ENCODE measurements at regions not wholly inside any gene's neighbourhood (a gene's known extent, or its start where the extent isn't known, plus 50 kb on each side); places are given as distances from the start of the nearest gene placed in this dataset.

DNA sequence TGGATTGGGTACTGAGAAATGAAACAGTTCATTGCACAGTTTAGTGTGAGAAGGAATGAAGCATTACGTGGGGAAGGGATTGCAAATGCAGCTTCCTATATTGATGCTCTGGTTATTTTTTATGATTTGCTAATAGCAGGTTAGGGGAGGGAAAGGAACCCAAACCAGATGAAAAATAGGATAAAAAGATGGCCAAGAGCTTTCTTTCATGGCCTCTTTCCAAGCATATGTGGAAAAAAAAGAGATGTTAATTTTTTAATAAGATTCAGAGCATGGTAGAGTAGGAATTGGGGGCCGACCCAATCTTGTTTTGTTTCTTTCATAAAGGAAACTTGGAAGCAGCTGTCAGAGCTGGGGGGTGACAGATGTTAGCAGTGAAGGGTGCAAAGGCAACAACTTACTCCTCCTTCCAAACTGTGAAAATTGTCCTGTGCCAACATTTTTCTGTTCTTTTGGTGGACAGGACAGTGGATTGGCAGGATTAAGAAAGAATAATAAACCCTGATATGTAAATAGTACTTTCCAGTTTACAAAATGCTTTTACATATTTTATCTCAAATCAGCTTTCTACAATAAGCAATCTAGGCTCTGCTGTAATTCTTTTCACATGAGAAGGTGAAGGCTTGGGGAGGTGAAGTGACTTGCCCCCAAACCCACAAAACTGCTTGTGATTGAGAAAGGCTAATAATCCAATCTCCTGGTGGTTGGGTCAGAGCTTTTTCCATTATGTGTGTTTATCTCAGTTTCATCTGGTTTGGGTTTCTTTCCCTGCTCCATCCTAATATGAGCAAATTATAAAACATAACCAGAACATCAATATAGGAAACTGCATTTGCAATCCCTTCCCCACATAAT is 270.1 kb downstream of the ETAA1 start:
- no peak overlapping the region for H3K9ac ChIP-seq
- no peaks in the 10 kb centered on the region for H4K20me1 ChIP-seq
- no peak overlapping the region for H3K4me3 ChIP-seq
- no peak overlapping the region for H3K27ac ChIP-seq
- no peaks in the 10 kb centered on the region for H3K27me3 ChIP-seq
- no peaks in the 10 kb centered on the region for H3K9me3 ChIP-seq
- H3K4me2 ChIP-seq: no peak overlapping the region
- TF ChIP-seq Cebpa-rat (IDR thresholded peaks at IDR 0.05): no peak
- H3K4me1 ChIP-seq: peaks cover 15% of the 10 kb centered on the region
- no peaks in the 10 kb centered on the region for H3K36me3 ChIP-seq

GRCh38 chr2:67668538-67668937 is 271.4 kb downstream of the ETAA1 start:
- no peaks in the 10 kb centered on the region for H3K9me3 ChIP-seq
- no peak overlapping the region for H3K9ac ChIP-seq
- no peaks in the 10 kb centered on the region for H4K20me1 ChIP-seq
- peaks cover 18% of the 10 kb centered on the region for H3K4me1 ChIP-seq
- no peaks in the 10 kb centered on the region for H3K36me3 ChIP-seq
- H3K4me3 ChIP-seq: no peak overlapping the region
- H3K27ac ChIP-seq: no peak overlapping the region
- H3K27me3 ChIP-seq: no peaks in the 10 kb centered on the region
- TF ChIP-seq Cebpa-rat (IDR thresholded peaks at IDR 0.05): no peak
- H3K4me2 ChIP-seq: no peak overlapping the region

DNA sequence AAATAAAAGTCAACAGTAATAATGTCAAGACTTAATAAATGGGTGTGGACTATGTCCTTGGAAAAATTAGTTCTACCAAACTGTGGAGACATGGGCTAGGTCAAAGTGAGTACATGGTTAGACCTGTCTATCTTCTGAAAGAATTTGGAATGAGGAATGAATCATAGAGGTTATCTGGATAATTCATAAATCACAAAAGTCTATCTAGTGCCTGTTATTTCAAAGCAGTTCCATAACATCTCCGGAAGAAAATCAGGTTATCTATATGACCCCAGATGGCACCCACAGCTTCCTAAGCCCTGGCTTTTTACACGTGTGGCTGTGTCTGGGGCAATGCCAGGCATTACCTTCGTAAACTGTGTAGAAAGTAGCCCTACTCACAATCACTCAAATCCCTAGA is 272.0 kb downstream of the ETAA1 start:
- H3K36me3 ChIP-seq: no peaks in the 10 kb centered on the region
- H3K4me2 ChIP-seq: no peak overlapping the region
- no peaks in the 10 kb centered on the region for H3K27me3 ChIP-seq
- no peak overlapping the region for H3K9ac ChIP-seq
- H3K27ac ChIP-seq: no peak overlapping the region
- no peak for TF ChIP-seq Cebpa-rat (IDR thresholded peaks at IDR 0.05)
- H3K4me3 ChIP-seq: no peak overlapping the region
- H3K4me1 ChIP-seq: peaks cover 18% of the 10 kb centered on the region
- H4K20me1 ChIP-seq: no peaks in the 10 kb centered on the region
- H3K9me3 ChIP-seq: no peaks in the 10 kb centered on the region

- H3K4me1 ChIP-seq: peaks cover 18% of the 10 kb centered on the region
- H3K9ac ChIP-seq: no peak overlapping the region
- no peak overlapping the region for H3K4me2 ChIP-seq
- no peaks in the 10 kb centered on the region for H3K36me3 ChIP-seq
- no peaks in the 10 kb centered on the region for H3K9me3 ChIP-seq
- H3K4me3 ChIP-seq: no peak overlapping the region
- no peak overlapping the region for H3K27ac ChIP-seq
- no peaks in the 10 kb centered on the region for H3K27me3 ChIP-seq
- TF ChIP-seq Cebpa-rat (IDR thresholded peaks at IDR 0.05): no peak
- H4K20me1 ChIP-seq: no peaks in the 10 kb centered on the region
Measured at GRCh38 chr2:67669766-67670165, 272.6 kb downstream of the ETAA1 start.

- Histone ChIP-seq H4K20me1 (no peaks in the 10 kb centered on the region), H3K27ac (no peak overlapping the region), H3K27me3 (no peaks in the 10 kb centered on the region), H3K4me2 (no peak overlapping the region), H3K9me3 (no peaks in the 10 kb centered on the region), H3K4me3 (no peak overlapping the region), H3K4me1 (peaks cover 18% of the 10 kb centered on the region), H3K9ac (no peak overlapping the region), H3K36me3 (no peaks in the 10 kb centered on the region)
- TF ChIP-seq Cebpa-rat (IDR thresholded peaks at IDR 0.05): no peak
Measured at GRCh38 chr2:67670747-67671183, 273.6 kb downstream of the ETAA1 start.

DNA sequence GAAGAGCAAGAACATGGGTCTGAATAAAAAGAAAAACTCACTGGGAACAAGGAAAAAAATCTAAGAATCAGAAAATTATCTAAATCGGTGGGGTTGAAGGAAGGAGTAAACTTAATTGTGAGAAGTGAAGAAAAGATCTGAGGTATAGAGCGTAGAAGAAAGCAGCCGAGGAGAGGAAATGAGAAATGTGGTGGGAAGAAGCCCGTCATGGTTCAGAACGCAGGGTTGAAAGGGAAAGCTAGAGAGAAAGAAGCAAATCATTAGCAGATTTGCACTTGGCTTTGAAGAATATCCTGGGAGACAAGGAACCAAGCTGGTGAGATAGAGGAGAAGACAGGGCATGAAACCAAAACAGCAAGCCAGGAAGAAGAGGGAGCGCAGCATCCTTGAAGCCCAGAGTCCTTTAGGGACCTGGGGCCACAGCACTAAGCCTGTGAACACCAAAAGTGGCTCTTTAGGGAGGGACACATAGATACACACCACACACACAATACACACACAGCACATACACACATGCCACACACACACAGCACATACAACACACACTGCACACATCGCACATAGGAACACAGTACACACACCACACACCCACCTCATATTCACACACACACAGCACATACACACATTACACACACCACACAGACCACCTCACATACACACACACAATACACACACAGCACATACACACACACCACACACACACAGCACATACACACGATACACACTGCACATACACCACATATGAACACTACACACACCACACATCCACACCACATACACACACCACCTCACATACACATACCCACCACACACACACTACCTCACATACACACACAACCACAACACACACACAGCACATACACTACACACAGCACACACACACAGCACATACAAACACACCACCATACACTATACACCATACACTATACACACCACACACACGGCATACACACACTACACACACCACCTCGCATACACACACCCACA is 274.6 kb downstream of the ETAA1 start:
- Histone ChIP-seq H3K4me3 (no peak overlapping the region), H3K27ac (no peak overlapping the region), H3K36me3 (no peaks in the 10 kb centered on the region), H3K4me2 (peak overlapping the region; percentile 57), H3K9me3 (no peaks in the 10 kb centered on the region), H3K4me1 (peaks cover 18% of the 10 kb centered on the region), H3K9ac (no peak overlapping the region), H3K27me3 (no peaks in the 10 kb centered on the region), H4K20me1 (no peaks in the 10 kb centered on the region)
- no peak for TF ChIP-seq Cebpa-rat (IDR thresholded peaks at IDR 0.05)

DNA sequence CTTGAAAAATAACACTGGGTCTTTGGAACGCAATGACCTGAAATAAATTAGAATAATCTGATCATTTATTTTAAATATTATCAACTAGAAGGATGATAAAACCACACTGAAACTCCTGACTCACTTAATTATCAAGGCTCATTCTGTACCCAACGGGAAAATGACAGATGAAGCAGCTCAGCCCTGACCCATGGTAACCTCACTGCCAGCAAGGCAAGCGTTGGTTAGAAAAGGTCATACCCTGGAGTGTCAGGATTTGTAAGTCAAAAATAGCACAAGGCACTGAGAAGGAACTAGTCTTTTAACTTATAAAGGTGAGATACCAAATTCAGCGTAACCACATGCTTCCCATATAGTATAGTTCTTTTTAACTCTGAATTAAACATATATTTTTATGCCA is 277.5 kb downstream of the ETAA1 start:
- no peak overlapping the region for H3K9ac ChIP-seq
- no peaks in the 10 kb centered on the region for H3K9me3 ChIP-seq
- TF ChIP-seq Cebpa-rat (IDR thresholded peaks at IDR 0.05): no peak
- no peak overlapping the region for H3K4me3 ChIP-seq
- no peaks in the 10 kb centered on the region for H3K27me3 ChIP-seq
- H3K4me2 ChIP-seq: no peak overlapping the region
- no peaks in the 10 kb centered on the region for H3K36me3 ChIP-seq
- peaks cover 18% of the 10 kb centered on the region for H3K4me1 ChIP-seq
- no peak overlapping the region for H3K27ac ChIP-seq
- no peaks in the 10 kb centered on the region for H4K20me1 ChIP-seq

DNA sequence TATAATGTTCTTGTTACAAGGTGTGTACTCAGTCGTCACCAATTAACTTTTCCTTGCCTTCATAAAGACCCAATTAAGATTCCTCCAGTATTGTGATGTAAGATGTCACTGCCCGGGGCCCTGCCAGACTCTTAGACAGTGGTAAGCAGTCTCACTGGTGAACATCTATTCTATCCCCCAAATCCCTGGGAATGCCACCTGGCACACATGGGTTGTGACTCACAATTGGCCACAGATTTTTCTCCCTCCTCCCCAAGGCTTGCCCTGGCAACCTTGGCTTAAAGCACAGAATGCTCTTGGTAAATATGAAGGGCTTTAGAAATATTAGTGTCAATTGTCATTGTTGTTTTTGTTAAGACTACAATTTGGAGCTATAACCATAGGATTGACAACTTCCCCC is 287.9 kb downstream of the ETAA1 start:
- no peaks in the 10 kb centered on the region for H3K27me3 ChIP-seq
- TF ChIP-seq Cebpa-rat (IDR thresholded peaks at IDR 0.05): no peak

GRCh38 chr2:67686254-67686653 is 289.1 kb downstream of the ETAA1 start:
- Histone ChIP-seq H3K9me3 (no peaks in the 10 kb centered on the region), H3K4me1 (no peaks in the 10 kb centered on the region), H3K27me3 (no peaks in the 10 kb centered on the region), H3K4me3 (no peak overlapping the region), H3K4me2 (no peak overlapping the region), H3K36me3 (no peaks in the 10 kb centered on the region), H4K20me1 (no peaks in the 10 kb centered on the region), H3K27ac (no peak overlapping the region), H3K9ac (no peak overlapping the region)
- no peak for TF ChIP-seq Cebpa-rat (IDR thresholded peaks at IDR 0.05)

More for the DNA sequence above, 287.9 kb downstream of the ETAA1 start:
- Histone ChIP-seq H3K4me1 (no peaks in the 10 kb centered on the region), H3K4me2 (no peak overlapping the region), H3K4me3 (no peak overlapping the region), H3K9ac (no peak overlapping the region), H3K27ac (no peak overlapping the region), H3K36me3 (no peaks in the 10 kb centered on the region), H4K20me1 (no peaks in the 10 kb centered on the region), H3K9me3 (no peaks in the 10 kb centered on the region)

DNA sequence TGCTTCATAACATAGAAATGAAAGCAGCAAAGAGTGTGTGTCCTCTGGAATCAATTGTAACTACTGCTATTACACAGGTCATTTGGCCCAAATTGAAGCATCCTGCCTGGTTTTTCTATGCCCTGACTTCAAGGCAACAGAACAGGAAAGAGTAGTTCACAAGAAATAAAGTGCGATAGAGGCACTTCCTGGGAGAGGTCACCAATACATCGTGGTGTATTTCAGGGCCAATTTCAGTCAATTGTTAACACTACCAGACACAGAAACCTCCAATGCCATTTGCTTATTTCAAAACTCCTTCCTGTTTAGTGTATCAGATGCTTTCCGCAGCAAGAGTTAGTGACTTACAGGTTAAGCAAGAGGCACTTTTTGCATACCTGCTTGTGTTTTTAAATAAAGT is 292.1 kb downstream of the ETAA1 start:
- Histone ChIP-seq H3K4me3 (no peak overlapping the region), H4K20me1 (no peaks in the 10 kb centered on the region), H3K4me1 (peaks cover 8% of the 10 kb centered on the region; the same call in 1 of the 2 replicates), H3K36me3 (no peaks in the 10 kb centered on the region), H3K4me2 (no peak overlapping the region), H3K27me3 (no peaks in the 10 kb centered on the region), H3K27ac (no peak overlapping the region), H3K9ac (no peak overlapping the region), H3K9me3 (no peaks in the 10 kb centered on the region)
- no peak for TF ChIP-seq Cebpa-rat (IDR thresholded peaks at IDR 0.05)

Measured in BLaER1 (cell line).